Endothelial cell of umbilical vein (primary cell): ENCODE measurements at regions not wholly inside any gene's neighbourhood (a gene's known extent, or its start where the extent isn't known, plus 50 kb on each side); places are given as distances from the start of the nearest gene placed in this dataset.

Experiments used
- BruUV-seq: library from RNA; stranded (reverse); fragments of 400-500 nt; replicated peaks from 2 replicates; lab custom pipeline; 2021; lab: Mats Ljungman, UMichigan
- CTCF ChIA-PET: fragments of 300-600, 350-600 bp; sonication (Branson Sonifier 250); formaldehyde crosslinking; loops from one replicate; lab custom pipeline; 2021; ENCODE audit warnings: antibody characterized with exemption, inconsistent platforms; lab: Charles Lee
- POLR2A ChIA-PET: fragments of 300-600, 350-600 bp; sonication (Branson Sonifier 250); formaldehyde crosslinking; loops from one replicate; lab custom pipeline; 2021; ENCODE audit warnings: antibody characterized with exemption, inconsistent platforms; lab: Charles Lee
- DNase-seq: peaks from one replicate; pipeline ENCODE4 v3.0.0-alpha.2; 2011; ENCODE audit warnings: low read depth, low spot score
- FAIRE-seq: peaks from 2 replicates; lab custom pipeline; 2011; peaks lifted over from hg19 to GRCh38; lab: Jason Lieb, UNC
- H2AFZ ChIP-seq: 2 replicates; pipeline ENCODE4 v1.6.0; 2012; ENCODE audit warnings: low read depth, low read length, control low read depth, inconsistent platforms
- H3K27ac ChIP-seq: 2 replicates; pipeline ENCODE4 v1.5.1; 2011; ENCODE audit warnings: low read depth, mild to moderate bottlenecking, control low read depth, low read length, moderate library complexity; ENCODE audit not compliant: insufficient read depth
- H3K27me3 ChIP-seq, 2 experiments: 2 replicates each; pipeline versions ENCODE4 v1.6.0 to v1.6.1; 2011; ENCODE audit warnings: low read length in 2 of 2, mixed read lengths in 1 of 2; ENCODE audit not compliant: control insufficient read depth in 2 of 2, insufficient read depth in 2 of 2
- H3K36me3 ChIP-seq, 2 experiments: 2 replicates in 1 of 2; 3 replicates in 1 of 2; pipeline ENCODE4 v1.5.1; 2011; ENCODE audit warnings: low read length in 2 of 2, mild to moderate bottlenecking in 1 of 2, moderate library complexity in 1 of 2; ENCODE audit not compliant: control insufficient read depth in 2 of 2, insufficient read depth in 2 of 2; ENCODE audit errors: extremely low read depth in 1 of 2
- H3K4me1 ChIP-seq: 3 replicates; pipeline ENCODE4 v1.5.1; 2011; ENCODE audit warnings: mild to moderate bottlenecking, low read length; ENCODE audit not compliant: control insufficient read depth, insufficient read depth; ENCODE audit errors: extremely low read depth
- H3K4me2 ChIP-seq: 2 replicates; pipeline ENCODE4 v1.6.1; 2011; ENCODE audit warnings: low read length, control low read depth, mixed read lengths; ENCODE audit not compliant: insufficient read depth
- H3K4me3 ChIP-seq, 3 experiments: fragments of 200-600 bp in 1 of 3; sonication (generic), shearing (Covaris generic) in 1 of 3; replicated peaks in 1 of 3; 2 replicates each; pipeline ENCODE4 v1.5.1; 2011 to 2016; ENCODE audit warnings: control low read depth in 3 of 3, low read length in 3 of 3, mild to moderate bottlenecking in 2 of 3, inconsistent platforms in 1 of 3, low read depth in 1 of 3, moderate library complexity in 1 of 3; ENCODE audit not compliant: insufficient read depth in 1 of 3
- H3K79me2 ChIP-seq: 2 replicates; pipeline ENCODE4 v1.6.0; 2012; ENCODE audit warnings: low read length, inconsistent platforms; ENCODE audit not compliant: control insufficient read depth, insufficient read depth
- H3K9ac ChIP-seq: replicated peaks from 2 replicates; pipeline ENCODE3; 2011; ENCODE audit warnings: low read length, control low read depth; ENCODE audit not compliant: insufficient read depth; ENCODE audit errors: extremely low read depth
- H3K9me1 ChIP-seq: replicated peaks from 3 replicates; pipeline ENCODE4 v1.6.0; 2011; ENCODE audit warnings: mild to moderate bottlenecking, low read length; ENCODE audit not compliant: control insufficient read depth, insufficient read depth; ENCODE audit errors: extremely low read depth
- H3K9me3 ChIP-seq: replicated peaks from 2 replicates; pipeline ENCODE4 v1.5.1; 2012; ENCODE audit warnings: low read length, inconsistent platforms; ENCODE audit not compliant: control insufficient read depth, insufficient read depth
- H4K20me1 ChIP-seq: replicated peaks from 2 replicates; pipeline ENCODE3; 2011; ENCODE audit warnings: mild to moderate bottlenecking, low read length; ENCODE audit not compliant: control insufficient read depth, insufficient read depth; ENCODE audit errors: extremely low read depth
- CTCF ChIP-seq, 2 donors: IDR thresholded peaks; 1 replicate in 1 of 2; 2 replicates in 1 of 2; pipeline ENCODE4 v1.5.1; 2011; ENCODE audit warnings: low read length in 2 of 2, mild to moderate bottlenecking in 2 of 2, moderate library complexity in 2 of 2, control low read depth in 1 of 2, inconsistent platforms in 1 of 2, low read depth in 1 of 2; ENCODE audit not compliant: insufficient read depth in 1 of 2; ENCODE audit errors: extremely low read depth in 1 of 2
- EZH2 ChIP-seq: IDR thresholded peaks from 2 replicates; pipeline ENCODE4 v1.6.1; 2012; ENCODE audit warnings: borderline replicate concordance, low read depth, mild to moderate bottlenecking, moderate library complexity, low read length, inconsistent platforms; ENCODE audit not compliant: severe bottlenecking
- FOS ChIP-seq: IDR thresholded peaks from 2 replicates; pipeline ENCODE4 v1.6.1; 2011; ENCODE audit warnings: mild to moderate bottlenecking, low read length, moderate library complexity, borderline replicate concordance; ENCODE audit not compliant: insufficient read depth
- GATA2 ChIP-seq: IDR thresholded peaks from 2 replicates; pipeline ENCODE4 v1.7.0; 2011; ENCODE audit warnings: low read depth, mild to moderate bottlenecking, moderate library complexity, mixed read lengths, low read length; ENCODE audit not compliant: insufficient read length, insufficient read depth
- JUN ChIP-seq: IDR thresholded peaks from 2 replicates; pipeline ENCODE4 v1.6.1; 2011; ENCODE audit warnings: borderline replicate concordance, low read depth; ENCODE audit not compliant: insufficient read length, insufficient read depth
- MAX ChIP-seq: IDR thresholded peaks from 2 replicates; pipeline ENCODE4 v1.6.1; 2011; ENCODE audit not compliant: insufficient read depth, insufficient read length
- MYC ChIP-seq: IDR thresholded peaks from one replicate; pipeline ENCODE4 v1.6.1; 2011; ENCODE audit warnings: mild to moderate bottlenecking, low read depth, low read length
- POLR2A ChIP-seq: IDR thresholded peaks from 2 replicates; pipeline ENCODE4 v1.6.1; 2012; ENCODE audit warnings: low read depth, mild to moderate bottlenecking, control low read depth, low read length
- POLR2AphosphoS5 ChIP-seq: IDR thresholded peaks from 2 replicates; pipeline ENCODE4 v1.6.1; 2012; ENCODE audit warnings: low read depth, mild to moderate bottlenecking, control low read depth, low read length, moderate library complexity; ENCODE audit not compliant: insufficient read depth
- dilution Hi-C: fragments of 300-500 bp; cut with MboI; formaldehyde crosslinking; loops from one replicate; pipeline ENCODE4 v1.15.0; 2019; ENCODE audit warnings: low sequenced_read_pairs; ENCODE audit not compliant: extremely low pct_ligation_motif_present
- intact Hi-C: fragments of 100-400 bp; cut with micrococcal nuclease; formaldehyde crosslinking; loops from one replicate; pipeline ENCODE4 v1.10.0; 2022

- H2AFZ ChIP-seq: no peak overlapping the region
- H3K9me3 ChIP-seq: peaks cover 5% of the 10 kb centered on the region
- H3K4me2 ChIP-seq: no peak overlapping the region
- H3K27me3 ChIP-seq: no peaks in the 10 kb centered on the region
- intact Hi-C loops (no loop called here), dilution Hi-C loops (no loop called here)
- H3K9ac ChIP-seq: no peak overlapping the region
- DNase-seq: no peak
- no peaks in the 10 kb centered on the region for H3K36me3 ChIP-seq
- ChIA-PET POLR2A (no interaction called here), CTCF (no interaction called here)
- no peak for FAIRE-seq
- no peak overlapping the region for H3K4me3 ChIP-seq
- H4K20me1 ChIP-seq: no peaks in the 10 kb centered on the region
- no peaks in the 10 kb centered on the region for H3K9me1 ChIP-seq
- TF ChIP-seq EZH2 (no peak), JUN (no peak), POLR2AphosphoS5 (no peak), MYC (no peak), POLR2A (no peak)
- H3K27ac ChIP-seq: no peak overlapping the region
- BruUV-seq: no TSS peak
- no peaks in the 10 kb centered on the region for H3K79me2 ChIP-seq
- H3K4me1 ChIP-seq: no peaks in the 10 kb centered on the region
Measured at GRCh38 chr7:4460597-4460996, 221.5 kb upstream of the FOXK1 start.

GRCh38 chr7:4461531-4461930 lies 220.6 kb upstream of the FOXK1 start:
- CTCF ChIA-PET: no interaction called here
- Histone ChIP-seq H3K36me3 (no peaks in the 10 kb centered on the region), H2AFZ (no peak overlapping the region), H3K9ac (no peak overlapping the region), H3K4me2 (no peak overlapping the region), H3K9me3 (peaks cover 5% of the 10 kb centered on the region), H3K9me1 (no peaks in the 10 kb centered on the region), H4K20me1 (no peaks in the 10 kb centered on the region), H3K4me3 (no peak overlapping the region), H3K27ac (no peak overlapping the region), H3K4me1 (no peaks in the 10 kb centered on the region), H3K79me2 (no peaks in the 10 kb centered on the region), H3K27me3 (no peaks in the 10 kb centered on the region)
- POLR2A ChIA-PET: no interaction called here
- no TSS peak for BruUV-seq
- TF ChIP-seq POLR2A (no peak), FOS (no peak), MAX (no peak), JUN (no peak), EZH2 (no peak), MYC (no peak), POLR2AphosphoS5 (no peak), GATA2 (no peak), CTCF (IDR thresholded peaks at IDR 0.05; ENCODE audit: extremely low read depth in 1 of 2, insufficient read depth in 1 of 2, low read depth in 1 of 2, low read length in 2 of 2) (no peak)
- dilution Hi-C loops (no loop called here), intact Hi-C loops (no loop called here)
- FAIRE-seq: no peak
- no peak for DNase-seq
